SK-N-DZ (cell line): ENCODE measurements at regions not wholly inside any gene's neighbourhood (a gene's known extent, or its start where the extent isn't known, plus 50 kb on each side); places are given as distances from the start of the nearest gene placed in this dataset.
"Not testable (repeated sequence)": the region's sequence is repeated elsewhere in the genome, so short reads cannot be mapped to it uniquely, and the experiment has no call there.

ENCODE experiments used
- DNase-seq: peaks from one replicate; pipeline ENCODE4 v3.0.0-alpha.2; 2015; ENCODE audit warnings: low spot score

DNA sequence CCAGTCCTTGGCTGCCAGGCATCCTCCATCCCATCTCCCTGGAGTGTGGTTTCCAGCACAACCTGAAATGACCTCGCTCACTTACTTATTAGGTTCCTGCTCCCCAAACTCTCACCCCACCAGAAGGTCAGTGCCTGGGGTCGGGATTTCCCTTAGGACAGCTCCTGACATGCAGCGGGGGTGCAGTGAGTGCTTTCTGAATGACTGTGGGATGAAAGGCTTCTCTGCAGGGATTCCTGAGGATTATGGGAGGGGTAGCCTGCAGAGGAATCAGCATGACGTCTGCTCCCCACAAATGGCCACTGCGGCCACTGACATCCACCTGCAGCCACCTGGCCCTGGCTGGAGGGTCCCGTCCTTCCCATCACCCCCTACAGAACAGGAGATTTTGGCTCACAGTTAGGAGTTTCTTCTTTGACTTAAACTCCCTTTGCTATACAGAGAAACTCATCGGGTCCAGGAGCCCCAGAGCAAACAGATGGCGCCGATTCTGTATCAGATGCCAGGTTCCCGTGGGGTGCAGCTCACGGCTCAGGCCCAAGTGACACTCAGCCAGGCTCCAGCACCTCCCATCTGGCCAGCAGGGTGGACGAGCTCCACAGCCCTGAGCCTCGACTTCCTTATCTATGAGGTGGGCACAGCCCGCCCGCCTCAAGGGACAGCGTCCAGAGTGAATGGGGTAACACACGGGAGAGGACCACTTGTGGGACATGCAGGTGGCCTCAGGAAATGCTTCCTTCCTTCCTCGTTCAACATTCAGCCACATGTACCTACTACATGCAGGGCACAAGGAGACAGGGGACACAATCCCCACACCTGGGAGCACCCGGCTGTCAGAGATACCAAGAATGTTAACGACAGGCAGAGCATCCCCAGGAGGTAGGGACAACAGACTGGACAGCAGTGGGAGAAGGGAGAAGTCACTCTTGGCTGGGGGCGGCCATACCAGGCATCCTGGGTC, 69.8 kb downstream of the RMI2 start:
- no peak for DNase-seq

GRCh38 chr16:11416228-11417001, 71.2 kb downstream of the RMI2 start:
- DNase-seq, result no peak

GRCh38 chr16:11417487-11417886, 72.2 kb downstream of the RMI2 start:
- DNase-seq, result no peak

DNA sequence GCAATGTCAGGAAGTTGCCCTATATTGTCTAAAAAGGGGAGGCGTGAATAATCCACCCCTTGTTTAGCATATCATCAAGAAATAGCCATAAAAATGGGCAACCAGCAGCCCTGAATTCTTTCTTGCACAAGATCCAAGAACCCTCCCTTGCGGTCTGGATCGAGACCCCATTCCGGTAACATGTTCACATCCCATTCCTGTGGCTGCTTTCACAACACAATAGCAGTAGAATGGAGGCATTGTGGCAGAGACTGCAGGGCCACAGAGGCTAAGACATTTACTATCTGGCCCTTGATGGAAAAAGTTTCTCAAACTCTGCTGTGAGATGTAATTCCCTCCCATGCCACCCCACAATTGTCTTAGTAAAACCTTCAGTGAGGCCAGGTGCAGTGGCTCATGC, 73.2 kb downstream of the RMI2 start:
- DNase-seq, result no peak

- DNase-seq, result not testable (repeated sequence)
Observed at GRCh38 chr16:11420067-11420466, 74.8 kb downstream of the RMI2 start.

- no peak for DNase-seq
Observed at GRCh38 chr16:11420895-11421294, 75.6 kb downstream of the RMI2 start.

- no peak for DNase-seq
Observed at GRCh38 chr16:11422381-11423314, 77.4 kb downstream of the RMI2 start.

DNA sequence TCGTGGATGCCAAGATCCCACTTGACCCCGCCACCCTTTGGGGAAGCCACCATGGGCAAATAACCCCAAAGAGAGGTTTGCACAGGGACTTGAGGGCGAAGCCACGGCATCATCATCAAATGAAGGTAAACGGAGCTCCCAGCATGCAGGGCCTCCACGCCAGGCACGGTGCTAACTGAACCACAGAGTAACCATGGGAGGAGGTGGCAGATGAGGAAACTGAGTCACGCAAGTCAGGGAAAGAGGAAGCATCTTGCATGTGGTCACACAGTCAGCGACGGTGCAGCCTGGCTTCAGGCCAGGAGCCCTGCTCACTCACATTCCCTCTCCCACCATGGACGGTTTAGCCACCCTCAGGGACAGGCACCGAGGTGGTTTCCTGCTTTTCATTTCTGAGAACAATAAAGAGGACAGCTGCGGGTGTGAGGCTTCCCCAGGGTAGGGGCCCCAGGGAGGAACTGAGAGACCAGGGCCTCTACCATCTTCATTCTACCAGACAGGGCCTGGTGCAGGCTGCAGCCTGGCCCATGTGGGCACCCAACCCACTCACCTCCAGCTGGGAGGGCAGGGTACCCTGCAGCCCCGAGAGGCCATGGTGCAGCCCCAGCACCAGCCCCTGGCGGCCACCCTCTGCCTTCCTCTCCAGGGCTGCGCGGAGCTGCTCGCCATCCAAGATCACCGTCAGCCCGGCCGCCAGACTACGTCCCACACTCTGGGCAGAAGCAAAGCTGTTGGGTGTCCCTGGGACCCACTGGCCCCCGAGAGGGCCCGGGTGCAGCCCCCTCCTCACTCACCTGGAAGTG, 78.3 kb downstream of the RMI2 start:
- DNase-seq, result no peak

- no peak for DNase-seq
Observed at GRCh38 chr16:11424118-11424460, 78.8 kb downstream of the RMI2 start.

GRCh38 chr16:11425140-11425539, 79.9 kb downstream of the RMI2 start:
- no peak for DNase-seq

- DNase-seq, result no peak
Observed at GRCh38 chr16:11428623-11428953, 83.3 kb downstream of the RMI2 start.

- no peak for DNase-seq
Observed at GRCh38 chr16:11429123-11429522, 83.9 kb downstream of the RMI2 start.

DNA sequence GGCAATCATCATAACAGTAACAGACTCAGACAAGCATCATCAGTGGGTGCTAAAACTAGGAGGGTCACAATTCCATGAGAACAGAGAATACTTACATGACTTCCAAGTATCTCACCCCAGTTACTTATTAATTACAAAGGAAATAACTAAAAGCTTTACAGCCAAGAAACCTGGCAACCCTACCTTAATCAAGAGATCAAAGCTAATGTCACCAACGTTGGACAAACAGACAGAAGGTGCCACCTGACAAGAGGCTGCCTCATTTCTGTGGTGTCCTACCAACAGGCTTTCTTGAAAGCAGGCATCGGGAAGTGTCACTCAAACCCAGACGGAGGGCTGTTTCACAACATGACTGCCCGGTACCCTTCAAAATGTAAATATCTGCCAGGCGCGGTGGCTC, 84.6 kb downstream of the RMI2 start:
- DNase-seq, result no peak

DNA sequence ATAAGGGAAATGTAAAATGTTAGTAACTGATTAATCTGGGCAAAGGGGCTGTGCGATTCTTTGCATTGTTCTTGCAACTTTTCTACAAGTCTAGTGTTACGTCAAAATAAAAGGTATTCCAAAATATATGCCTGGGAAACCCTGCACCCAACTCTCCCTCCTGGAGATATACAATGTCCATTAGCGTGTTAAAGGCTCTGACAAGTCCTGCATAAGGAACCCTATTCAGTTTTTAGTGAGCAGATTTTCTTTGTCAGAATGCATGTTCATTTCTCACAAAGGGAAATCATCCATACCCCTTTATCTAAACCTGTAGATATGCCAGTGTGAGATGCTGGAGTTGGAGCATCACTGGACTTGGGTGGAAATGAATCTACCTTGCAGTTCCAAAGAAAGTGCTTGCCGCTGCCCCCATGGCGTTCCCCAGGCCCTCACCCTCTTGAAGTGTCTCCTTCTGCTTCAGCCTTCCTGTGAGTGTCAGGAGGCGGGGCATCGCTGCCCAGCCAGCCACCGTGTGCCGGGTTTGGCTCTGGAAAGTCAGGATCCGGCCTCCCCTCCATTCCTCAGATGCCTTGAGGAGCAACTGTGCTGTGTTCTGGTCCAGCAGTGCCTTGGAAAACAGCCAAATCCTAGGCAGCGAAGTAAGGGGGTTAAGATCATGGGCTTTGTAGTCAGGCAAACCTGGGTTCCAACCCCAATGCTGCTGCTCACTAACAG, 85.5 kb downstream of the RMI2 start:
- no peak for DNase-seq

DNA sequence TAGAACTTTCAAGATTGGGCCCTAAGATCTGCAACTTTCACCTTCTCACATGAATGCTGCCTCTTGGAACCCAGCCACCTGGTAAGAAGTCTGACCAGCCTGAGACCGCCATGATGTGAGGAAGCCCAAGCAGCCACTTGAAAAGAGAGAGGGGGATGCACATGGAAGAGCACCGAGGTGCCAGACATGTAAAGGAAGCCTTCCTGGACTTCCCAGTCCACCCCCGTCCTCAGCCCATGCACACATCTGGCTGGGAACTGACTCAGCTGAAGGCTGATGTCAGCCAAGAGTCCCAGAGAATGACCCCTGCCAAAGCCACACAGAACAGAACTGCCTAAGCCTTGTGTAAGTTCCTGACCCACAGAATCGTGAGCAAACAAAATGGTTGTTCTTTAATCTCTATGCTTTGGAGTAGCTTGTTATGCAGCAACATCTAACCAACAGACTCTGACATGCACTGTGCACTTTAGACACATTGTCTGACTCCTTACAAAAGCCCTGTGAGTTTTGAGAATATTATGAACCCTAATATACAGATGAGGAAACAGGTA, 86.7 kb downstream of the RMI2 start:
- DNase-seq, result no peak

- no peak for DNase-seq
Observed at GRCh38 chr16:11432856-11433395, 87.7 kb downstream of the RMI2 start.

DNA sequence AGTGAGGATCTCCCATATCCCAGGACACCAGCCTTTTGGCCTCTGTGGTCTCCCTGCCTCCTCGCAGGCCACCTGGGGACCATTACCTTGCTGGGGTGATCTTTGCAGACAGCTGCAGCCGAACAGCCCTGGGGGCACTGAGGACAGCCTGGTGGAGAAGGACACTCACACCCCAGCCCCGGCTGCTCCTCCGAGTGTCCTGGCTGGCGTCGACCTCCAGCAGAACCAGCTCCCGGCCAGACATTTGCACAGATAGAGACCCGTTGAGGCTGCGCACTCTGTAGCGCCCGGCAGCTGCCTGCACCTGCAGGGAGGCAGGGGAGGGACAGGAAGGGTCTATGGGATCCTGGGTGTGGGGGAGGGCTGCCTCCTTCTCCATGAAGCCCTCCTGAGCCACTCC, 90.3 kb downstream of the RMI2 start:
- DNase-seq, result no peak

DNA sequence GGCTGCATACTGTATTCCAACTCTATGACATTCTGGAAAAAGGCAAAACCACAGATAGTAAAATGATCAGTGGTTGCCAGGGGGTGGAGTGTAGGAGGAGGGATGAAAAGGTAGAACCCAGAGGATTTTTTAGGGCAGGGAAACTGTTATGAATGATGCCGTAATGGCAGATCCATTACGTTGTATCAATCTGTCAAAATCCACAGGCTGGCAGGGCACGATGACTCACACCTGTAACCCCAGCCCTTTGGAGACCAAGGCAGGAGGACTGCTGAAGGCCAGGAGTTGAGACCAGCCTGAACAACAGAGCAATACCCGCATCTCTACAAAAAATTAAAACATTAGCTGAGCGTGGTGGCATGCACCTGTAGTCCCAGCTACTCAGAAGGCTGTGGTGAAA, 91.8 kb downstream of the RMI2 start:
- no peak for DNase-seq

- DNase-seq, result no peak
Observed at GRCh38 chr16:11439790-11440656, 94.8 kb downstream of the RMI2 start.
